Loucy (cell line): ENCODE measurements at regions not wholly inside any gene's neighbourhood (a gene's known extent, or its start where the extent isn't known, plus 50 kb on each side); places are given as distances from the start of the nearest gene placed in this dataset.

Source experiments
- H2AFZ ChIP-seq: fragments of 200-600 bp; sonication (generic); 2 replicates; pipeline ENCODE4 v1.6.0; 2016; ENCODE audit warnings: antibody characterized with exemption, mild to moderate bottlenecking, low read length, moderate library complexity
- H3F3A ChIP-seq: fragments of 200-600 bp; 2 replicates; pipeline ENCODE4 v1.6.0; 2016; ENCODE audit warnings: antibody characterized with exemption, low read depth, mild to moderate bottlenecking
- H3K27me3 ChIP-seq: fragments of 200-600 bp; sonication (generic); 2 replicates; pipeline ENCODE4 v1.6.1; 2014; ENCODE audit warnings: low read length, mild to moderate bottlenecking; ENCODE audit not compliant: insufficient read depth, poor library complexity, severe bottlenecking
- H3K36me3 ChIP-seq: fragments of 200-600 bp; sonication (generic); 2 replicates; pipeline ENCODE4 v1.6.1; 2016; ENCODE audit warnings: low read length; ENCODE audit not compliant: insufficient read depth
- H3K4me1 ChIP-seq: fragments of 200-600 bp; sonication (generic); 2 replicates; pipeline ENCODE4 v1.5.1; 2014; ENCODE audit warnings: low read length, mild to moderate bottlenecking; ENCODE audit not compliant: insufficient read depth, poor library complexity, severe bottlenecking
- H3K4me2 ChIP-seq: fragments of 200-600 bp; sonication (generic); 2 replicates; pipeline ENCODE4 v1.6.0; 2014; ENCODE audit warnings: antibody characterized with exemption, low read length, low read depth, mild to moderate bottlenecking; ENCODE audit not compliant: poor library complexity, severe bottlenecking
- H3K4me3 ChIP-seq: fragments of 200-600 bp; sonication (generic); 2 replicates; pipeline ENCODE4 v1.5.1; 2014; ENCODE audit warnings: low read length, mild to moderate bottlenecking, mixed read lengths; ENCODE audit not compliant: poor library complexity, severe bottlenecking
- H3K79me2 ChIP-seq: fragments of 200-600 bp; sonication (generic); 2 replicates; pipeline ENCODE4 v1.6.1; 2014; ENCODE audit warnings: low read length; ENCODE audit not compliant: insufficient read depth
- H3K9ac ChIP-seq: fragments of 200-600 bp; sonication (generic); 2 replicates; pipeline ENCODE4 v1.6.0; 2014; ENCODE audit warnings: mild to moderate bottlenecking, low read depth, low read length, moderate library complexity; ENCODE audit not compliant: poor library complexity, severe bottlenecking
- H3K9me2 ChIP-seq: fragments of 200-600 bp; sonication (generic); replicated peaks from 2 replicates; pipeline ENCODE4 v1.6.1; 2016; ENCODE audit warnings: low read depth, low read length, mixed read lengths
- H3K9me3 ChIP-seq: fragments of 200-600 bp; sonication (generic); 2 replicates; pipeline ENCODE4 v1.6.1; 2014; ENCODE audit warnings: mild to moderate bottlenecking, antibody characterized with exemption, low read length, low read depth; ENCODE audit not compliant: insufficient read depth
- H4K20me1 ChIP-seq: fragments of 200-600 bp; sonication (generic); 2 replicates; pipeline ENCODE4 v1.6.0; 2014; ENCODE audit warnings: antibody characterized with exemption, low read length, mild to moderate bottlenecking; ENCODE audit not compliant: insufficient read depth, poor library complexity, severe bottlenecking
- CTCF ChIP-seq: fragments of 200-600 bp; sonication (generic); conservative IDR thresholded peaks from 2 replicates; pipeline ENCODE4 v1.5.1; 2014; ENCODE audit warnings: mild to moderate bottlenecking, antibody characterized with exemption, low read length
- EZH2phosphoT487 ChIP-seq: fragments of 200-600 bp; IDR thresholded peaks from 2 replicates; pipeline ENCODE4 v1.6.1; 2018; ENCODE audit warnings: antibody characterized with exemption, mild to moderate bottlenecking, moderate library complexity, borderline replicate concordance

GRCh38 chr13:26881154-26881553 lies 120.6 kb upstream of the GPR12 start:
- H4K20me1 ChIP-seq = no peaks in the 10 kb centered on the region
- no peak overlapping the region for H3K4me3 ChIP-seq
- no peaks in the 10 kb centered on the region for H3K27me3 ChIP-seq
- no peak overlapping the region for H2AFZ ChIP-seq
- H3K79me2 ChIP-seq = no peaks in the 10 kb centered on the region
- no peak overlapping the region for H3K4me2 ChIP-seq
- no peak for TF ChIP-seq EZH2phosphoT487
- no peaks in the 10 kb centered on the region for H3K9me3 ChIP-seq
- H3K36me3 ChIP-seq = no peaks in the 10 kb centered on the region
- H3K4me1 ChIP-seq = no peaks in the 10 kb centered on the region
- no peaks in the 10 kb centered on the region for H3K9me2 ChIP-seq
- no peak overlapping the region for H3K9ac ChIP-seq
- H3F3A ChIP-seq = no peaks in the 10 kb centered on the region

- no peaks in the 10 kb centered on the region for H4K20me1 ChIP-seq
- H3K4me2 ChIP-seq = no peak overlapping the region
- no peaks in the 10 kb centered on the region for H3K9me2 ChIP-seq
- no peaks in the 10 kb centered on the region for H3K9me3 ChIP-seq
- no peak overlapping the region for H2AFZ ChIP-seq
- TF ChIP-seq CTCF = no peak
- TF ChIP-seq EZH2phosphoT487 = no peak
- no peaks in the 10 kb centered on the region for H3F3A ChIP-seq
- H3K79me2 ChIP-seq = no peaks in the 10 kb centered on the region
- H3K9ac ChIP-seq = no peak overlapping the region
- H3K36me3 ChIP-seq = no peaks in the 10 kb centered on the region
- H3K4me3 ChIP-seq = no peak overlapping the region
- H3K4me1 ChIP-seq = no peaks in the 10 kb centered on the region
- H3K27me3 ChIP-seq = no peaks in the 10 kb centered on the region
These were observed 120.1 kb upstream of the GPR12 start for GRCh38 chr13:26880735-26881134.

- no peak overlapping the region for H3K4me3 ChIP-seq
- H3K9me3 ChIP-seq = no peaks in the 10 kb centered on the region
- no peaks in the 10 kb centered on the region for H3K36me3 ChIP-seq
- no peaks in the 10 kb centered on the region for H3F3A ChIP-seq
- H3K9ac ChIP-seq = no peak overlapping the region
- no peaks in the 10 kb centered on the region for H3K79me2 ChIP-seq
- no peaks in the 10 kb centered on the region for H4K20me1 ChIP-seq
- H3K9me2 ChIP-seq = no peaks in the 10 kb centered on the region
- H2AFZ ChIP-seq = no peak overlapping the region
- no peaks in the 10 kb centered on the region for H3K27me3 ChIP-seq
- no peaks in the 10 kb centered on the region for H3K4me1 ChIP-seq
- no peak for TF ChIP-seq CTCF
- TF ChIP-seq EZH2phosphoT487 = no peak
- H3K4me2 ChIP-seq = no peak overlapping the region
These were observed 117.9 kb upstream of the GPR12 start for GRCh38 chr13:26878438-26878837.

GRCh38 chr13:26873386-26873698 lies 112.8 kb upstream of the GPR12 start:
- H3K36me3 ChIP-seq = no peaks in the 10 kb centered on the region
- H3K79me2 ChIP-seq = no peaks in the 10 kb centered on the region
- H3K9me3 ChIP-seq = no peaks in the 10 kb centered on the region
- no peak overlapping the region for H2AFZ ChIP-seq
- no peak overlapping the region for H3K9ac ChIP-seq
- no peaks in the 10 kb centered on the region for H3K4me1 ChIP-seq
- H4K20me1 ChIP-seq = no peaks in the 10 kb centered on the region
- H3K4me3 ChIP-seq = no peak overlapping the region
- no peaks in the 10 kb centered on the region for H3K9me2 ChIP-seq
- TF ChIP-seq CTCF (no peak), EZH2phosphoT487 (no peak)
- no peaks in the 10 kb centered on the region for H3K27me3 ChIP-seq
- H3K4me2 ChIP-seq = no peak overlapping the region
- H3F3A ChIP-seq = no peaks in the 10 kb centered on the region
